ENCODE measurements at regions not wholly inside any gene's neighbourhood (a gene's known extent, or its start where the extent isn't known, plus 50 kb on each side); places are given as distances from the start of the nearest gene placed in this dataset.

GRCh38 chr2:7428454-7429204 is 511.4 kb downstream of the RNF144A start:
- Histone ChIP-seq H3K27ac (ENCODE audit: low read depth, low read length) (no peak overlapping the region), H3K36me3 (ENCODE audit: control insufficient read depth in 1 of 2, insufficient read depth in 2 of 2, low read length in 2 of 2) (no peaks in the 10 kb centered on the region), H3K4me1 (ENCODE audit: control insufficient read depth in 1 of 2, insufficient read depth in 2 of 2, low read length in 2 of 2) (no peaks in the 10 kb centered on the region), H4K20me1 (ENCODE audit: insufficient read depth) (no peaks in the 10 kb centered on the region), H3K27me3 (ENCODE audit: insufficient read depth, low read length) (peaks cover 17% of the 10 kb centered on the region), H3K9ac (ENCODE audit: low read length) (no peak overlapping the region), H3K9me2 (ENCODE audit: insufficient read depth) (no peaks in the 10 kb centered on the region), H3K79me2 (ENCODE audit: insufficient read depth, low read length) (no peaks in the 10 kb centered on the region), H3K4me3 (replicated peaks in 1 of 2; ENCODE audit: low read depth in 1 of 2, low read length in 2 of 2) (no peak overlapping the region), H2AFZ (ENCODE audit: low read depth, low read length, poor library complexity, severe bottlenecking) (no peak overlapping the region), H3K4me2 (ENCODE audit: low read length) (no peak overlapping the region), H3K9me3 (ENCODE audit: control insufficient read depth in 1 of 2, insufficient read depth in 1 of 2, low read depth in 1 of 2, low read length in 2 of 2) (no peaks in the 10 kb centered on the region)
- CTCF ChIA-PET: interaction anchor here (0.6 to 1.7 kb wide), 4 partner anchors 10 to 125 kb away, joined by 3 to 5 read pairs (median 4); no protein-coding TSS in a partner anchor
- POLR2A ChIA-PET: no interaction called here
- BruUV-seq (replicated peaks): no TSS peak
- RAD21 ChIA-PET (ENCODE audit: low non-redundant PET in 1 of 2, low total read pairs in 2 of 2, uncharacterized antibody in 2 of 2, unreplicated experiment in 2 of 2): no interaction called here
- intact Hi-C loops (cut with micrococcal nuclease): loop anchor here (5.0 kb wide), 2 partner anchors 859 to 1709 kb away; no protein-coding TSS in a partner anchor
- no peak for DNase-seq (ENCODE audit: low read depth, low spot score)
- no peak for TF ChIP-seq MAX (IDR thresholded peaks at IDR 0.05)
- TF ChIP-seq JUND (IDR thresholded peaks at IDR 0.05): no peak
- TF ChIP-seq SIN3A (IDR thresholded peaks at IDR 0.05; ENCODE audit: low read depth): no peak
- TF ChIP-seq POLR2AphosphoS5 (IDR thresholded peaks at IDR 0.05; ENCODE audit: low read depth, low read length): no peak
- TF ChIP-seq RAD21 (IDR thresholded peaks at IDR 0.05; ENCODE audit: low read depth): no peak
- TF ChIP-seq EGR1 (IDR thresholded peaks at IDR 0.05; ENCODE audit: low read depth): no peak
- no peak for TF ChIP-seq REST (IDR thresholded peaks at IDR 0.05; ENCODE audit: low read depth)
- no peak for TF ChIP-seq TCF7L2 (IDR thresholded peaks at IDR 0.05; ENCODE audit: borderline replicate concordance, extremely low read depth, insufficient read depth, insufficient read length)
- TF ChIP-seq FOSL1 (IDR thresholded peaks at IDR 0.05; ENCODE audit: low read depth): no peak
- TF ChIP-seq ZNF274 (IDR thresholded peaks at IDR 0.05; ENCODE audit: low read depth, low read length): no peak
- TF ChIP-seq ATF3 (IDR thresholded peaks at IDR 0.05): no peak
- no peak for TF ChIP-seq EZH2 (IDR thresholded peaks at IDR 0.05)
- ATAC-seq: no peak
